HL-60 (cell line): ENCODE measurements at regions not wholly inside any gene's neighbourhood (a gene's known extent, or its start where the extent isn't known, plus 50 kb on each side); places are given as distances from the start of the nearest gene placed in this dataset.

Experiments
- POLR2AphosphoS5 ChIP-seq: IDR thresholded peaks from 2 replicates; pipeline ENCODE4 v1.6.1; 2012; ENCODE audit warnings: low read depth
- TF ChIP-seq, protein P1 (sequence below): IDR thresholded peaks from one replicate; pipeline ENCODE4 v1.5.1; 2011; ENCODE audit warnings: low read length, control low read depth, inconsistent platforms; ENCODE audit not compliant: insufficient read depth

DNA sequence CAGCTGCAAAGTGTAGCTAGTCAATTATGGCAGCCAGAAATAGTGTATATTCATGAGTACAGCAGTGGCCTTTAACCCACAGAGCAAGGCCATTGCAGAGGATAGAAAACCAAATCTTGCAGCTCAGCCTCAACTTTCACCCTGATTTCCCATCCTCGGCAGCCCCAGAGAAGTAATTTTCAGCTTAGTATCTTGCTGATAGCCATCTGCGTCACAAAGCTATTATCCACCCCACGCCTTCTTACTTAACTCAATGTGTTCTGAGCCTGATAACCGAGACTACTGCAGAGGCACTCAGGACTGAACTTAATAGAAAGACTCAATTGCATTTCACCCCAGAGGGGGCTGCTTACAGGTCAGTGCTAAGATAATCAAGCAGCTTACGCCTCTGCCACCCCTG is 174.5 kb upstream of the MAOA start:
- TF ChIP-seq, protein P1, sequence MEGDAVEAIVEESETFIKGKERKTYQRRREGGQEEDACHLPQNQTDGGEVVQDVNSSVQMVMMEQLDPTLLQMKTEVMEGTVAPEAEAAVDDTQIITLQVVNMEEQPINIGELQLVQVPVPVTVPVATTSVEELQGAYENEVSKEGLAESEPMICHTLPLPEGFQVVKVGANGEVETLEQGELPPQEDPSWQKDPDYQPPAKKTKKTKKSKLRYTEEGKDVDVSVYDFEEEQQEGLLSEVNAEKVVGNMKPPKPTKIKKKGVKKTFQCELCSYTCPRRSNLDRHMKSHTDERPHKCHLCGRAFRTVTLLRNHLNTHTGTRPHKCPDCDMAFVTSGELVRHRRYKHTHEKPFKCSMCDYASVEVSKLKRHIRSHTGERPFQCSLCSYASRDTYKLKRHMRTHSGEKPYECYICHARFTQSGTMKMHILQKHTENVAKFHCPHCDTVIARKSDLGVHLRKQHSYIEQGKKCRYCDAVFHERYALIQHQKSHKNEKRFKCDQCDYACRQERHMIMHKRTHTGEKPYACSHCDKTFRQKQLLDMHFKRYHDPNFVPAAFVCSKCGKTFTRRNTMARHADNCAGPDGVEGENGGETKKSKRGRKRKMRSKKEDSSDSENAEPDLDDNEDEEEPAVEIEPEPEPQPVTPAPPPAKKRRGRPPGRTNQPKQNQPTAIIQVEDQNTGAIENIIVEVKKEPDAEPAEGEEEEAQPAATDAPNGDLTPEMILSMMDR: no peak
- TF ChIP-seq POLR2AphosphoS5: no peak
